HG03064 (cell line): ENCODE measurements at regions not wholly inside any gene's neighbourhood (a gene's known extent, or its start where the extent isn't known, plus 50 kb on each side); places are given as distances from the start of the nearest gene placed in this dataset.
"Not testable (repeated sequence)": the region's sequence is repeated elsewhere in the genome, so short reads cannot be mapped to it uniquely, and the experiment has no call there.

Source experiments
- ATAC-seq: cut with Tn5 transposase; IDR thresholded peaks from one replicate; pipeline ENCODE4 v1.9.1; 2021; ENCODE audit warnings: low read depth; ENCODE audit not compliant: unreplicated experiment

DNA sequence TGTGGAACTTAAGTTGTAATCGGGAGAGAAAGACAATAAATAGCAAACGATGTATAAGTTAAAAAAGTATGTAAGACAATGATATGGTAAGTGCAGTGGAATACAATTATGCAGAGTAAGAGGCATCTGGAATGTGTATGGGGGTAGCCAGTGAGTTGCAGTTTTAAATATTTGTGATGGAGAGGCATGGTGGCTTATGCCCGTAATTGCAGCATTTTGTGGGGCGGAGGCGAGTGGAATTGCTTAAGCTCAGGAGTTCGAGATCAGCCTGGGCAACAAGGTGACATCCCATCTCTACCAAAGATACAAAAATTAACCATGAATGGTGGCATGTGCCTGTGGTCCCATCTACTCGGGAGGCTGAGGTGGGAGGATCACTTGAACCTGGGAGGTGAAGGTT lies 52.5 kb upstream of the WDFY3 start:
- ATAC-seq = no peak

DNA sequence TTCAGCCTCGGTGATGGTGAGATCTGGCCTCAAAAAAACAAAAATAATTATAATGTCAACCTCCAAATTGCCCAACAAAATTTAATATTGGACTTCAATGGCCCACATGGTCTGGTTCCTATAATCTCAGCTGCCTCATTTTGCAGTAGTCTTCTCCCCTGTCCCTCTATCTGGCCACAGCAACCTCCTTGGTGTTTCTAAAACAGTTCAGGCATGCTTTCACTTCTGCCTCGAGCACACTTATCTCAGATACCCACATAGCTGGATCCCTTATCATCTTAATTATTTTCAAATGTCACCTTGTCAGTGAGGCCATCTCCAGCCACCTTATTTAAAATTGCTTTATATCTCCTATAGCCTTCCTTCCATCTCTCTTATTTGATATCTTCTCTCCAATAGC lies 52.9 kb upstream of the WDFY3 start:
- no peak for ATAC-seq

DNA sequence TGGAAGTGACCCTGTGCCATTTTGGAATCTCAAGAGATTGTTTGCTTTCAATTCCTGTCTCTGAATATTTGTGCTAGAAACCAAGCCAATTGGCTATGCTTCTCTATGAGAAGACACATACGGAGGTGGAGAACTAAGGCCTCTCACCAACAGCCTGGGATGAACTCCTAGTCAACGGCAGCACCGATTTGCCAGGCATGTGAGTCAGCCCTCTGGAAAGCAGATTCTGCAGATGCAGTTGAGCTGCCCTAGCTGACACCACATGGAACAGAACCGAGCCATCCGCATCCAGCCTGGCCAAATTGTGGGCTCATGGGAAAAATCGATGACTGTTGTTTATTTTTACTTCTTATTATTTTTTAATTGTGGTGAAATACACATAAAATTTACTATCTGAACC lies 58.2 kb upstream of the WDFY3 start:
- ATAC-seq = no peak

GRCh38 chr4:85028910-85029309 lies 62.4 kb upstream of the WDFY3 start:
- no peak for ATAC-seq

DNA sequence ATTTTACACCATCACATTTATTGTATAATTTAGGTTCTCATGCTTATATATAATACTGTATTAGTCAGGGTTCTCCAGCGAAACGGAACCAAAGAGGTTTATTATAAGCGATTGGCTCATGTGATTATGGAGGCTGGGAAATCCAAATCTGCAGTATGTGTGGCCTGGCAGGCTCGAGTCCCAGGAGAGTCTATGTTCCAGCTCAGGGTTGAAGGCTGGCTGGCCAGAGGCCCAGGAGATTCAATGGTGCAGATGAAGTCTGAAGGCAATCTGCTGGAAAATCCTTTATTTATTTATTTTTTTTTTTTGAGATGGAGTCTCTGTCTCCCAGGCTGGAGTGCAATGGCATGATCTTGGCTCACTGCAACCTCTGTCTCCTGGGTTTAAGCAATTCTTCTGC lies 63.0 kb upstream of the WDFY3 start:
- no peak for ATAC-seq

- ATAC-seq = no peak
Observed at GRCh38 chr4:85030156-85030555, 63.7 kb upstream of the WDFY3 start.

GRCh38 chr4:85033838-85034237 lies 67.3 kb upstream of the WDFY3 start:
- not testable (repeated sequence) for ATAC-seq

- no peak for ATAC-seq
Observed at GRCh38 chr4:85039526-85039925, 73.0 kb upstream of the WDFY3 start.

GRCh38 chr4:85043812-85044496 lies 77.5 kb upstream of the WDFY3 start:
- not testable (repeated sequence) for ATAC-seq

- ATAC-seq = no peak
Observed at GRCh38 chr4:85050736-85051135, 84.2 kb upstream of the WDFY3 start.

GRCh38 chr4:85051526-85051925 lies 85.0 kb upstream of the WDFY3 start:
- ATAC-seq = no peak

- not testable (repeated sequence) for ATAC-seq
Observed at GRCh38 chr4:85054925-85055324, 88.4 kb upstream of the WDFY3 start.

DNA sequence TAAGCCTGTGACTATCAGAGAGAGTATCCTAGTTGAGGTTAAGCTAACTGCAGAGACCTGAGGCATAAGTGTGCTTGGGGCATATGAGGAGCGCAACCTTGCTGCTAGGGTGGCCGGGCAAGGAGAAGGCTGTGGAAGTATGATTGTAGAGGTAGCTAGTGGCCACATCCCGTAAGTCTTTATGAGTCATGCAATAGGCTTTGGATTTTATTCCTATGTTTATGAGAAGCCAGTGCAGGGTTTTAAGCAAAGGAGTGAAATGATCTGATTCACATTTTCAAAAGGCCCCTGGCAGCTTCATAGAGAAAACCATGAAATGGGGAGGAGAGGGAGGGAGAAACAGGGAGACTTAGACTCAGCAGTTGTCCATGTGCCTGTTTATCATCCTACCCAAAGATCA lies 92.1 kb upstream of the WDFY3 start:
- no peak for ATAC-seq

DNA sequence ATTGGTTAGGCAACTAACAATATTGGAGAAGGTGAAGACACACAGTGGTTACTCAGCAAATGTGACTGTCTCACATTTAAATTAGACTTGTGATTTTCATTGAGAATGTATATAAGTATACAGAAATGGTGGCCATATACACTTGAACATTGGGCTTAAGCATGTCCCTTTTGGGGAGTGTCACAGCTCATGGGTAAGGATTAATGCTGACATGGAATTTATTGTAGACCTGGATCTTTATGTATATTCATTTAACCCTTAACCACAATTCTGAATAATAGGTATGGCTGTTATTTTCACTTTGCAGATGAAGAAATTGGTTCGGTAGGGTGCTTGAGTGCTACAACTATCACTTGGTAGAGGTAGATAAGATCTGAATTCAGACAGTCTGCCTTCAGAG lies 95.5 kb upstream of the WDFY3 start:
- no peak for ATAC-seq

GRCh38 chr4:85062466-85062865 lies 96.0 kb upstream of the WDFY3 start:
- no peak for ATAC-seq

GRCh38 chr4:85067342-85067741 lies 100.9 kb upstream of the WDFY3 start:
- no peak for ATAC-seq

DNA sequence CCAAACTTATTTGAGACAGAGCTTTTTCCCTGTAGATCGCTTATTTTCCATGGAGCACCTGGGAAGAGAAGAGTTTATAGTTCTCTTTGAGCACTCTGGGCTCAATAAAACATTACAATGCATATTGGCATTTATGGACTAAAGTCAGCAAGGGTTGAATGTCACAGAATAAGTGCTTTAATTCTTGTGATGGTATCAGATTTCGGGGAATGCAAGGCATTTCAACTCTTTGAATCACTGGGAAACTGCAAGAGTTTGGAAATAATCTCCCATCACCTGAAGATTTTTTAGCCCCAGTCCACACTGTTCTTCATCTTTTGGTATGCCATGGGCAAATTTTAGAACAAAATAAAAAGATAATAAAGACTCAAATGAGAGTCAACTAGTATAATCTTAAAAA lies 111.5 kb upstream of the WDFY3 start:
- ATAC-seq = no peak

DNA sequence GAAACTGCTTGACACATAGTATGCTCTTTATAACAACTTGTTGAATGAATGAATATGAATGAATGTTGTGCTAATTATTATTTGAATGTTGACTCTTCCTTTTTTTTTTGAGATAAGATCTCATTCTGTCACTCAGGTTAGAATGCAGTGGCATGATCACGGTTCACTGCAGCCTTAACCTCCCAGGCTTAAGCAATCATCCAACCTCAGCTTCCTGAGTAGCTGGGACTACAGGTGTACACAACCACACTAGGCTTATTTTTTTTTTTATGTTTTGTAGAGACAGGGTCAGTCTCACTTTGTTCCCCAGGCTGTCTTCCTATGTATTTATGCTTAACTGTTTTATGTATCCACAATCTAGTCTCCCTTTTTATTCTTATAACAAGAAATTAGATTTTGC lies 114.7 kb upstream of the WDFY3 start:
- ATAC-seq = no peak

GRCh38 chr4:85084371-85085094 lies 118.0 kb upstream of the WDFY3 start:
- no peak for ATAC-seq

GRCh38 chr4:85086721-85087120 lies 120.2 kb upstream of the WDFY3 start:
- ATAC-seq = no peak

- ATAC-seq = no peak
Observed at GRCh38 chr4:85092536-85092935, 126.0 kb upstream of the WDFY3 start.

DNA sequence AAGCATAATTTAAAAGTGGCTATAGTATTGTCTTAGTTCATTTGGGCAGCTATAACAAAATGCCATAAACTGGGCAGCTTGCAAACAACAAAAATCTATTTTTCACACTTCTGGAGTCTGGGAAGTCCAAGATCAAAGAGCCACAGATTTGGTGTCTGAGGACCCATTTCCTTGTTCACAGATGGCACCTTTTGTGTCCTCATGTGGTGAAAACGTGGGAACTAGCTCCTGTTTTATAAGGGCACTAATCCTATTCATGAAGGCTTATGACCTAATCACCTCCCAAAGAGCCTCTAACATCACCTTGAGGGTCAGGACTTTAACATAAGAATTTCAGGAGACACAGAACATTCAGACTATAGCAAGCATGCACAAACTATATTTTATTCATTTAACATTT lies 126.5 kb upstream of the WDFY3 start:
- no peak for ATAC-seq
